ENCODE measurements at regions not wholly inside any gene's neighbourhood (a gene's known extent, or its start where the extent isn't known, plus 50 kb on each side); places are given as distances from the start of the nearest gene placed in this dataset.

DNA sequence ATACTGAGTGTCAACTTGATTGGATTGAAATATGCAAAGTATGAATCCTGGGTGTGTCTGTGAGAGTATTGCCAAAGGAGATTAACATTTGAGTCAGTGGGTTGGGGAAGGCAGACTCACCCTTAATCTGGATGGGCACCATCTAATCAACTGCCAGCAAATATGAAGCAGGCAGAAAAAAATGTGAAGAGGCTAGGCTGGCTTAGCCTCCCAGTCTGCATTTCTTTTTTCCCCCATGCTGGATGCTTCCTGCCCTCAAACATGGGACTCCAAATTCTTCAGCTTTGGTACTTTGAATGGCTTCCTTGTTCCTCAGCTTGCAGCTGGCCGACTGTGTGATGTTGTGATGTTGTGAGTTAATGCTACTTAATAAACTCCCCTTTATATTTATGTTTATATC lies 577.4 kb downstream of the CPS1 start:
- intact Hi-C loops (cut with micrococcal nuclease), result no loop called here

DNA sequence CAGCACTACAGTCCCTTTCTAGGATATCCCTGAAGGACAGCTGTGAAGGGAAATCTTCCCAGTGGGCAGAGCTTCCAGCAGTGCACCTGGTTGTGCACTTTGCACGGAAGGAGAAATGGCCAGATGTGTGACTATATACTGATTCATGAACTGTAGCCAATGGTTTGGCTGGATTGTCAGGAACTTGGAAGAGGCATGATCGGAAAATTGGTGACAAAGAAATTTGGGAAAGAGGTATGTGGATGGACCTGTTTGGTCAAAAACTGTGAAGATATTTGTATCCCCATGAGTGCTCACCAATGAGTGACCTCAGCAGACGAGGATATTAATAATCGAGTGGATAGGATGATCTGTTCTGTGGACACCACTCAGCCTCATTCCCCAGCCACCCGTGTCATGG lies 582.2 kb downstream of the CPS1 start:
- intact Hi-C loops (cut with micrococcal nuclease), result no loop called here

DNA sequence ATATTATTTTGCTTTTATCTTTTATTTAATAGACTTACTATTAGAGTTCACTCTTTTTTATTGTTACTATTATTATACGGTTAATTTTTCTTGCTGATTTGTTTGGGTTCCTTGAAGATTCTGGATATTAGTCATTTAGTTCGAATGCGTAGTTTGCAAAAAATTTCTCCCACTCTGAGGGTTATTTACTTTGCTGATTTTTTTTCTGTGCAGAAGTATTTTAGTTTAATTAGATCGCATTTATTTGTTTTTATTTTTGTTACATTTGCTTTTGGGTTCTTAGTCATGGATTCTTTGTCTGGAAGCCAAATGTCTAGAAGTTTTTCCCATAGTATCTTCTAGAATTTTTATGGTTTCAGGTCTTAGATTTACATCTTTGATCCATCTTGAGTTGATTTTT lies 585.2 kb downstream of the CPS1 start:
- intact Hi-C loops (cut with micrococcal nuclease), result no loop called here

DNA sequence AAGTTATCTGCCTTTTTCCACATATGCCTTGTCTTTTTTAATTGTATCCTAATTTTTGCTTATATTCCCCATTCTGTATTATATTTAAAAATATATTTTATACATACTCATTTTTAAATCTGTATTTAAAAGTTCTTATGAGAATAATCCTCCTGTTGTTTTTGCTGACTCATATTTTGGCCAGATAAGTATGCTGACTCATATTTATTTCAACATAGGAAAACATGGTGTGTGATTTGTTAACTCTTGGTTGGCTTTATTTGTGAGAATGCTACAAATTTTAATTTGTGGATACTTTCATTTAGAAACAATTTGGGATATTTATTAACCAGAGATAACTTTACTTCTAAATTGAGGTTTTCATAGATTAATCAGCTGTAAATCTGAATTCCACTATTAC lies 587.7 kb downstream of the CPS1 start:
- intact Hi-C loops (cut with micrococcal nuclease), result no loop called here

DNA sequence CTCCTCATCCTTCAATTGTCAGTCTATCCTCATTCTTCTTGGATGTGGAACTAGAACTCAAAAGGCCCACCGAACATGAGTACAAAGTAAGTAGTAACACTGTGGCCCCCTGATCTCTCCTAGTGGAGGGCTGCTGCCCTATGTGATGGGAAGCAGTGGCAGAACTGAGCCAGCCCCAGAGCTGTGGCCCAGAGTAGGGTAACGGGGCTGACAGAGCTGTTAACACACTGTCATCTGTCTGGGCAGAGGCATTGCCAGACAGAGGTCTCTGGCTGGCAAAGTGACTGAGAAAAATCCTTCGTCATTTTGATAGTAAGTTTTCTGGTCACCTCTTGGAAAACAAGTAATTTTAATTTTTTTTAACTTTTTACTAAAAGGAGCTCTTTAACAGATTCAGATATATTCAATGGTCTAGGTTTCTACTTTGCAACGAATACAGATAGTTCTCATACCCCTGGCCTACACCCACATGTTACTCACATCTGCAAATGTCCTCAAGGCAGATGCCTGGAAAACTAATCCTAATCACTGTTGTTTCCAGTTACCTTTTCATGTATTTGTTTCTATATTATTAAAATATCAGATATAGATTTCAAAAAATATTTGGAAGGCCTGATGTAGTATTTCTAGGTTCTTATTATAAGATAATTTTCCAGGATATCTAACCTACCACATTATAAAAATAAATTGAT lies 588.7 kb downstream of the CPS1 start:
- intact Hi-C loops (cut with micrococcal nuclease), result no loop called here

DNA sequence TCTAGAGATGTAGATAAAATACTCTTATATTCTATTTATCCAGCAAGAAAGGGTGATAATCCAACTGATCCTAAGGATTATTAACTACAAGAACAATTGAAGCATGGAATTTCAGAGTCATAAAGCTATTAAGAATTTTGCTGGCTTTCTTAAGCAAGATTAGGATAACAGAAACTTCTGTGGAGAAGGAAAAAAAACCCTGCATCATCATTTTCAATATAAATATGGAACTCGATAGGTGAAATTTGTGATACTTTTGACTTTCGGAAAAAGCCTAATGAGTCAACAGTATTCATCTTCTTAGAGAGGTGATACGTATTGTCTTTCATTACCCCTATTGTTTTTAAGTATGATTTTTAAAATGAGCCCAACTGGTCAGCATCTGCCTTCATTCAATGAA lies 593.3 kb downstream of the CPS1 start:
- intact Hi-C loops (cut with micrococcal nuclease), result no loop called here

DNA sequence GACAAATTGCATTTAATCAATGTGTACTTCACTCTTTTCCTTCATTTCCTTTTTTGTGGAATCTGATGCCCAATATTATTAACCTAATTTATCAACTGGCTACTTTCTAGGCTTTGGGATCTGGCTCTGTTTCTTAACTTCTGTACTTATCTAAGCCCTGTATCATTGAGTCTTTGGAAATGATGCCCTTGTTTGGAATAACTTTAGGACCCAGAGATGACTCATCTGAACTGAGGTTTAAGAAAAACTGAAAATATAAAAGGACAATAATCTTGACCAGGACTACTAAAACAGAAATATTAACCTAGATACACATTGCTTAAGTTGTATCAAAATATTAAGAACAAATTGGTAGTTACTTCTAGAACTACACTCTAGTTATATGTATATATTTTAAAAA lies 600.8 kb downstream of the CPS1 start:
- intact Hi-C loops (cut with micrococcal nuclease), result loop anchor here (1.0 kb wide), 1 partner anchor 712 kb away; no protein-coding TSS in a partner anchor

DNA sequence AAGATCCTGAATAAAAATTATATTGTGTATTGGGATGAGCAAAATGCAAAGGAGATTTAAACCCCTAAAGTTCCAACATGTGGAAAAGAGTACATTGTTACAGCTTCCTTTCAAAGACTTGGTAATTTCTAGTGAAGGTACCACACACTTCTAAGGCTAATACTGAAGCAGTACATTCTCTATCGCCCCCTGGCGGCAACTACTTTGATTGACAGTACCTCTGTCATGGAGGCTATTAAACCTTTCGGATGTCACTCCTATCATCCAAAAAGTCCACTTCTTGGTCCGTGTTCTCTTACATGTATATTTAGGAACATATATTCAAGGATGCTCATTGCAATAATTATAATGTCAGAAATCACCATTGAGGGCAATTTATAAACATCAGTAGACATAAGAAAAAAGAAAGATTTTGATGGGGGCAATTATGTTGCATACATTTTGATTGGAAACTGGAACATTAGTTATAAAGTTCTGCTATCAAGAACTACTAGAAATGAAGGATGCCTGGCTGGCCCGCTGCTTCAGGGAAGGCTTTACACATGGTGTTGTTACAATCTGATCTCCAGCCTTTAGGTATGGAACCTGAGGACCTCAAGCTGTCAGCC lies 601.6 kb downstream of the CPS1 start:
- intact Hi-C loops (cut with micrococcal nuclease), result loop anchor here (1.0 kb wide), 5 partner anchors 73 to 713 kb away; no protein-coding TSS in a partner anchor

DNA sequence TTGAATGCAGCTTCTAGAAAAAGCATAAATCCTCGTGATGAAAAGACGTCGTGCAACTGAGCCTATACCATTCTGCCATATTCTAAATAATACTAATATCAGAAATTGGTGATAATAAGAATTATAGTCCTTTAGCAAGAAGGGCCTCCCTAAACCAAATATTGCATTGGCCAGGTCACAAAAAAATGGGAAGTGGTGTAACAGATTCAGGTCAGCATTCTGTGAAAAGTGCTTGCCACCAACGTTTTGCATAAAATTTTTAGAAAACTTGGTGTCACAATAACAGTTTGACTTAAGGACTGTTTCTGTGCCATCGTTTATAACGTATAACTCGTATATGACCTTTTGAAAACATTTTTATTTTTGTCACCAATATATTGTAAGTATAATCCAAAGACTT lies 603.6 kb downstream of the CPS1 start:
- intact Hi-C loops (cut with micrococcal nuclease), result no loop called here

DNA sequence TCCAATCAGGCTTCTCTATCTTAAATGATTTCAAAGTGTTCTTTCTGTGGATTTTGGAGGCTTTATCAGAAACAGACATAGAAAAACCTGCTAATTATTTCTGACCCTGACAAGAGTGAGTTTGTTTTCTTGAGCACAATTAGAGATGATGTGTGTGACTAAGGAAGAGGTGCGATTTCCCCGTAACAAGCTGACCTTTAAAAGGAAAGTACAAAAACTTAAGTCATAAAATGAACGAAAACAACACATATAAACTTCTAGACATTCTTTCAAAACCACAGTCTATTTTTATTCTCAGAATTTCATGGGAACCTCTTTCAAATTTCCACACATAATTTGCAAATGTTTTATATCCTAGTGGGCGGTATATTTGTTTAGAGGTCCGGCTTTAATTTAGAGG lies 604.8 kb downstream of the CPS1 start:
- intact Hi-C loops (cut with micrococcal nuclease), result no loop called here

DNA sequence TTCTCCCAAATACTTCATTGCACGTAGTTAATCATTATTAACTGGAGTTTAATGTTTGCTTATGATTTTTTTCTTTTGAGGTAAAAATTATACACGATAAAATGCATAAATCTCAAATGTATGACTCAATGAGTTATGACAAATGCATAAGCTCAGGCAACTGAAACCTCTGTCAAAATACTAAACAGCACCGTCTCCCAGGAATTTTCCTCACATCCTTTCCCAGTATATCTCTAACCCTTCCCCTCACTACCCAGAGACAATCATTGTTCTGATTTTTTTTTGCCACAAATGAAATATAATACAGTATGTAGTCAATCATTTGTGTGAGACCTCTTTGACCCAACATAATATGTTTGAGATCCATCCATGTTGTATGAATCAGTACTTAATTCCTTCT lies 606.5 kb downstream of the CPS1 start:
- intact Hi-C loops (cut with micrococcal nuclease), result no loop called here

DNA sequence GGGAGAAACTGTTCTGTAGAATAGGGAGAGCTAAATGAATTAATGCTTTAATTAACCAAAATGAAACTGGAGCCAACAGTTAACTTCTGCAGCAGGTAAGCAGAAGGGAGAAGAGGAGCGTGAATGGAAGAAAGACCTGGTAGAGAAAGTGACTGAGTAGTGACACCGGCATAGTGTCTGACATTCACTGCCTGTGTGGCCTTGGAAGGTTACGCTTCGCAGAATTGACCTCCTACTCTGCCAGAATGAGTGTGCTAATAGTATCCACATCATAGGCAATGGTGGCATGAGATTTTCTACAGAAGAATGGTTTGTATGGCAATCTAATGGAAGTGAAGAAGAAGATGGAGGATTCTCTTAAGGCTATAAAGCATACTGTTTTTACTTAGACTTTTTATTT lies 614.4 kb downstream of the CPS1 start:
- intact Hi-C loops (cut with micrococcal nuclease), result no loop called here

DNA sequence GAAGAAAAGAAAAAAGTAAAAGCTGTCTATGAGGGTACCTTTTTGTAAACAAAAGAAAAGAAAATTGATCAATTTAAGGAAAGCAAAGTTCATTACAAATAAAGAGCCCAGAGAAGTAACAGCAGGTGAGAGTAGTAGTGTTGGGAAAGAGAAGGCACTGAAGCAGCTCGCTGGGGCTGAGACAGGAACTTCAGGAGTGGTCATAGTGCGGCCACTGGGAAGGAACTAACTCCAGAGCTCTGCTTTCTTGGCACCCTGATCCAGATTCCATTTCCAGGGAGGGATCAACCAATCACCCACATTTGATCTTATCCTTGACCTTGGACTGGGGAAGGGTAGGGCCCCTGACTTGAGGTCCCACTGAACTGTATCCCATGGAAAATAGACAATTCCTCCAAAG lies 617.6 kb downstream of the CPS1 start:
- intact Hi-C loops (cut with micrococcal nuclease), result no loop called here

DNA sequence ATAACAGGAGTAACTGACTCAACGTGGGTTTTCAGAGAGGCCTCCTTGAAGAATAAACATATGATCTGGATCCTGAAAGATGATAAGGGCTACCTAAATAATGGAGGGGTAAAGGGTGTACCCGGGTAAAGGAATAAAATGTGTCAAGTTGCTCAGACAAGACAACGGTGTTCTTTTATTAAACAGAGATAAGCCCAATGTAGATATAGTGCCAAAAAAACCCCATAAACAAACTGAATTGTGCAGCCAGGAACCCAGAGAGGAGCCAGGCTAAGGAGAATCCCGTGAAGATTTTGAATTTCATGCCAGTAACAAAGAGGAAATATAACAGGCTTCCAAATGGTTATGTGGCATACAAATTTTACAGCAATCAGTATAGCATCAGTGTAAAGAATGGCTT lies 618.2 kb downstream of the CPS1 start:
- intact Hi-C loops (cut with micrococcal nuclease), result no loop called here

DNA sequence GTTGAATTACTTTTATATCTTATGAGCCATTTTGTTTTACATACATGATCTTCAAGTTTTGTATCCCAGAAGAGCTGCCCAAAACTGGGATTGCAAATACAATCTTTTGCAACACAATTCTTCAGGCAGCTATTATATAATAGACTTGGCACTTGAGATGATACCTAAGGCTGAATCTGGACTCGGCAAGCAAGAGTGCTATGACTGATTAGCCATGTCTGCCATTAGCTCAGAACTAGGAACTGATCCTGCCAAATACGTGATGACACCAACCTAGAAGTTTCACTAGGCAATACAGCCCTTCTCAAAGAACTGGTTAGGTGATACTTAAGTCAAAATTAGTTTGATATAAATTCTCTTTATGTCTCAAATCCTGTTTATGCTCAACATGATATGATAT lies 619.6 kb downstream of the CPS1 start:
- intact Hi-C loops (cut with micrococcal nuclease), result no loop called here

DNA sequence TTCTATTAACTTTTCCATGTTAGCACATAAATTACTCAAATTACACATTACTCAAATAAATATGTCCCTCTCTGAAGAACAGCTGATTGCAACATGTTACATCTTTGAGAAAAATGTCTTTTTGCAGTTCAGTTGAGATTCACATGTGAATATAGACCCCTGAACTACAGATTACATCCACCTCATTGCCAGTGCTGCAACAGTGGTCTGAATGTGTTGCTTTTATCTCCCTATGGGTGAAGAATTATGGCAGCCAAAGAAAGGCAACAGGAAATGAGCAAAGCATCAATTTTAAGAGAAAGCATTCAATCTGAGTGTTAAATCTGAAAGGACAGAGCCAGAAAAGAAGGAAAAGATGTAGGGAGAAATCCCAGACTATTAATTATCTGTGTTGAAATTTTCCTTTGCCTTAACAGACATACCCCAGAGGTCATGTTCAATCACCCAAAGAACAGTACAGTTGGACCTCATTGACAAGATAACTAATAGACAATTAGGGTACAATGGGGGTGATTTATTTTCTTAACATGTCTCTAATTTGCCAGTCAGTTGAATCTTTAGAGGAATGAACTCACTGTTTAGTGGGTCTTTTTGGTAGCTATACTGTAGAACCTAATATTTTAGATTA lies 620.2 kb downstream of the CPS1 start:
- intact Hi-C loops (cut with micrococcal nuclease), result no loop called here

DNA sequence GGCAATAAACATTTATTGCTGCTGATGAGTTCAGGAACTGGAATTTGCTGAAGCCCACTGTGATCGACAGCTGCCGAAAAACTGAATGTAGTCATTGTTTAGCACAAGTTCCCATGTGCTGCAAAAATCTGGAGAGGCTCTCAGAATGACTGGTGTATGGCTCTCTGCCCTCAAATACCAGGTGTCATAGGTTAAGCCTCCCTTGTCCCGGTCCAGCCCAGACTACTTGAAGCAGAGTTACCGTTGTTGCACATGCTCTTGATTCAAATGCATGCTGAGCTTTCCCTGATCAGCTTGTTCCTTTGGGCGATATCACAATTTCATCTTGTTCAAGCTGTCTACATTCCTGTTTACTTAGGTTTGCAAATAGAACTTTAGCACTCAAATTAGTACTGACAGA lies 625.2 kb downstream of the CPS1 start:
- intact Hi-C loops (cut with micrococcal nuclease), result no loop called here

DNA sequence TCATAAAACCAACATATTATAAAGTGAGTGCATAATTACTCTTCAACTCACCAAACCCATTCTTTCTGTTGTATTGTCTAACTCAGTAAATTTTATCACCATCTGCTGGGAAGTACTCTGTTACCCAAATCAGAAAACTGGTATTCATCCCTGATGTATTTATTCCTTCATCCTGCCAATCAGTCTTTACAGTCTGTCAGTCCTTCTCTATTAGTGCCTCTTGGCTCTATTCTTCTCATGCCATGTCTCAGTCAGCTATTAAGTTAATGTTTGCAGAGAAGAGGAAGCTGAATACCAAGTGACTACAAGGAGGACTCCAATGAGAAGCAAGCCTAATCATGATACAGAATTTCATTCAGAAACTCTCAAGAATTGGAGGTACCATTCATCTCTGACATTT lies 631.2 kb downstream of the CPS1 start:
- intact Hi-C loops (cut with micrococcal nuclease), result no loop called here

DNA sequence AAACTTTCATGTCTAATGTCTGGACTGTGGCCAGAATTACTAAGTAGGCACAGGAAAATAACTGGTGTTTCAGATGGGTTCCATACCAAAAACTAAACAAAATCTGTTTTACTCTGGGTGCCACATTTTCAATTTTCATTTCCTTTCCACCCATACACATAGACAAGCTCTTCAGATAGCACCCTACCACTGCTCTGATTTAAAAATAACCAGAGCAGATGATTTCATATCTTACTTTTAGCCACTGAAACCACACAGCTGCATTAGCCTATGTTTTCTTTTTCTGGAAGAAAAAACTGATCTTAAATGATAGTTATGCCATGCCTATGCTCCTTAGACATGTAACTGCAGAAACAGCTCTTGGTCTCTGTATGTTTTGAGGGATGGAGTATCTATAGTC lies 647.6 kb downstream of the CPS1 start:
- intact Hi-C loops (cut with micrococcal nuclease), result no loop called here

DNA sequence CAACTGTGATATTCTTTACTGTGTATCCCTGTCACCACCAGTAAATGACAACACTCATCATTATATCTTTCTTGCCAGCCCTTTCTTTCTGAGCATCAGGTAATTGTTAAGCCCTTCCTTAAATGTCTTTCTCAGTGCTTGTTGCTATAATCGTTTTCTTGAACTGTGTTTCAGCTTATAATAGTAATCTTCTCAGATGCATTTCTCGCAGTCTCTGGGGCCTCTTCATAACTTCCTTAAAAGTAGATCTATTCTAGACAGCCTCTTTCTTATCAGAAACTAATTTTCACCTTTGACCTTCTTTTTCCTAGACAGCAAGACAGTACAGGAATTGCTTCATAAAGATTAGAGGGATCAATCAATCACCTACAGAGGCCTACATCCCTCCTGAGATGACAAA lies 648.1 kb downstream of the CPS1 start:
- intact Hi-C loops (cut with micrococcal nuclease), result no loop called here

DNA sequence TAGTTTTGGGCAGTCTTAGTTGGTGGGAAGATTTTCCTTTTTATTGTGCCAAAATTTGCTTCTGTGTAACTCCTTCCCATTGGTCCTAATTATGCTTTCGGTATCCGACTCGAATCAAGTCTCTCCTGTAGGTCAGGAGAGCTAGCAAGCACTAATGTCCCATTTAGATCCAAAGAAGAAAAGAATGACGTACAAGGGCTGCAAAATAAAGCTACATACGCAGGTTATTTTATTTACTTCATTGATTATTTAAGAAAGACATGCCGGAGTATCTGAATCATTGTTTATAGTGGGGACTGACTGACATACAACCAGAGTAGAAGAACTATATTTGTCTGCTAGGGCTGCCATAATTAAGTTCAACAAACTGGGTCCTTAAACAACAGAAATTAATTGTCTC lies 648.5 kb downstream of the CPS1 start:
- intact Hi-C loops (cut with micrococcal nuclease), result no loop called here

DNA sequence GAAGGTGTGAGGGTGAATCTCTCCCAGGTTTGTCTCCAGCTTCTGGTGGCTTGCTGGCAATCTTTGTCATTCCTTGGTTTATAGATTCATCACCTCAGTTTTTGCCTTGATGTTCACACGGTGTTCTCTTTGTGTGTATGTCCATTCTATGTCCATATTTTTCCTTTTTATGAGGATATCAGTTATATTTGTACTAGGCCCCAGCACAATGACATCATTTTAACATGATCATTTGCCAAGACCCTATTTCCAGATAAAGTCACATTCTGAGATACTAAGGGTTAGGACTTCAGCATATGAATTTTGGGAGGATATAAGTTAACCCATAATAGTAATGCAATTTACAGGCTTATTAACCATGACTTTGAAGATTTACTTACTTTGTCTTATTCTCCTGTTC lies 649.0 kb downstream of the CPS1 start:
- intact Hi-C loops (cut with micrococcal nuclease), result no loop called here

DNA sequence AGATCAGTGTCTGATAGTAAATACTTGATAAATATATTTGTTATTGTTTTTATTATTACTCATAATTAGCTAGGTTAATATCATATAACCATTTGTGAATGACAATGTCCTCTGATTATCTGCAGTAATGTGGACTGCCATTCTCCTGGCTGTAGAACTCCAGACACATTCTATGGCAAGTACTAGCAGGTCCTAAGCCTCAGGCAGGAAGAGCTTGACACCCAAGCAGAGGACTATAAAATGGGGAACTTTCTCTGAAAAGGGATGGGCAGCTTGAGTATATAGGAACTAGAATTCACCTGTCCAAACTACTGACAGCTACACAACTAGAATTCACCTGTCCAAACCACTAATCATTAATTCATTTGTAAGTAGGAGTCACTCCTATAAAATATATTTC lies 649.4 kb downstream of the CPS1 start:
- intact Hi-C loops (cut with micrococcal nuclease), result no loop called here
